CD1c-positive myeloid dendritic cell (primary cell): ENCODE measurements at regions not wholly inside any gene's neighbourhood (a gene's known extent, or its start where the extent isn't known, plus 50 kb on each side); places are given as distances from the start of the nearest gene placed in this dataset.

Experiments
- DNase-seq: peaks from one replicate; pipeline ENCODE4 v3.0.0-alpha.2; 2016; ENCODE audit errors: extremely low spot score

DNA sequence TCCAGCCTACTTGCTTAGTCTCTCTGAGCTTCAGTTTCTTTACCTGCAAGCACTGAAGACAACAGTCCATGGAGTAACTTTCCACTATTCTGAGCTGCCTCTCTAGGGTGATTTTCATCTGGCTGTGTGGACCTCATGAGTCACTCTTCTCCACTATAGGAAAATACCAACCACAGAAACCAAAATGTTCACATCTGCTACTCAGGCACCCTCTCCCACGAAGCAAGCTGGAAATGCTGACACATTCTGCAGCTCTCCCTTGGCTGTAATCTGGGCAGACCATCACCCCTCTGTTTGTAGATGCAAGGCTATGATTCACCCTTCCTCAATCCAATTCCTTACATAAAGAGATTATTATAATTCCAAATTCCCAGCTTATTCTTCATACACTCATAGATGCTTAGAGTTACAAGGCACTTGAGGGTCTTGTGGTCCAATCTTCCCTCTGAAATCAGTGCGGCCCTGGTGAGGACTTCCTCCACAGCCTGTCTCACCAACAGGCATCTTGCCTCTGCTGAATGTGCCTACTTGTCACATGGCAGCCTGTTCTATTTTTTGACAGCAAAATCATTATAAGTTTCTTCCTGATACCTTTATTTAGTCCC lies 97.0 kb upstream of the LNX1 start:
- DNase-seq: no peak

GRCh38 chr4:53686521-53686920 lies 95.2 kb upstream of the LNX1 start:
- no peak for DNase-seq

DNA sequence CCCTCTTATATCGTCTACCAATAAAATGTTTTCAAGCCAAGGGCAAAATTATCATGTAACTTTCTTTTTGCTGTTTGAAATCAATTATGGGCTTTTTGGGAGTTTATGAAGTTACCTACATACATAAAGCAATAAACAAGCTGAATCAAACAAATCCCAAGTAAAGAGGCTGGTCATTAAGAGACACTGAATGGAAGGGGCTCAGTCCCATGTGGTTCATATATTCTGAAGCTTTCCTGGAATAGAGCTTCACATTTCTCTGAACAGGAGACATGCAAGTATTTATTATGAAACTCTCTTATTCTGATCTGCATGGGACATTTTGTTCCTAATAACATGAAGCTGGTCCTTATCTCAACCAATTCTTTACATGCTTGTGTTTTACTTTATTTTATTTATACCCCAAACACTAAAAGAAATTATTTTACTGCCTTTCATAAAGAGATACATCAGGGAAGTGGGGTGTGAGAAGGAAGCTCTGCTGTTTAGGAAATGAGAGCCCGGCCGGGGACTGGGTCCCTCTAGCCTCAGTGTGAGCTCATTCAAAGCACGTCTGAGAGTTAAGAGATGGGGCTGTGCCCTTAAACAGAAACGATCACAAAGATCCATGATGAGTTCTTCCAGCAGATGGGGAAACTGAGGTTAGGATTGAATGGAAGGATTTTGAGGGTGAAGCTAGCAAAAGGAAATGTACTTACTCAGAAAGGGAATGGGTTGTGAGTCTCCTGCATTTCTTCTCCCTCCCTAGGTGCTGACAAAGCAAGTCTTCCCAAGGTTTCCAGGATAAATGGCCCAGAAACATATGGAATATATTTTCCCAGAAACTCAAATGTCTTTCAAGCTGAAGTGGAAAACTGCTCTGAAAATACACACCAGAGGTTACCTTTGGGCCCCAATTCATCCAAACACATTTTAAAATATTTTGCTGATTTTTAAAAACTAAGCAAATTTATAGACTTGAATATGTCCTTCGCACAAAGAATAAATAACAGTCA lies 93.1 kb upstream of the LNX1 start:
- DNase-seq: no peak

DNA sequence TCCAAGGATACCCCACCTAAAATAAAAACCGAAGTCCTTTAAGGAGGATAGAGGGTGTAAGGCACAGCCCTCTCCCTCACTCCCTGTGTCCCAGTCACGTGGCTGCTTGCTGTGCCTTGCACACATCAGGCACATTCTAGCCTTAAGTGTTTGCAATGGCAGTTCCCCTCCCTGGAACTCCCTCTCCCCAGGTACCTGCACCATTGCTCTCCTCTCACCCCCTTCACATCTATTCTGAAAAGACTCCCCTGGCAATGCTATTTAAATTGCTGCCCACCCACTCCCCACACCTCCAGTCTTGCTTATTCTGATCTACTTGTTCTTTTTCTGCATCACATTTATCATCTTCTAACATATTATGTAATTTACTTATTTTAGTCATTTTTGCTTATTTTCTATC lies 91.6 kb upstream of the LNX1 start:
- DNase-seq: no peak

DNA sequence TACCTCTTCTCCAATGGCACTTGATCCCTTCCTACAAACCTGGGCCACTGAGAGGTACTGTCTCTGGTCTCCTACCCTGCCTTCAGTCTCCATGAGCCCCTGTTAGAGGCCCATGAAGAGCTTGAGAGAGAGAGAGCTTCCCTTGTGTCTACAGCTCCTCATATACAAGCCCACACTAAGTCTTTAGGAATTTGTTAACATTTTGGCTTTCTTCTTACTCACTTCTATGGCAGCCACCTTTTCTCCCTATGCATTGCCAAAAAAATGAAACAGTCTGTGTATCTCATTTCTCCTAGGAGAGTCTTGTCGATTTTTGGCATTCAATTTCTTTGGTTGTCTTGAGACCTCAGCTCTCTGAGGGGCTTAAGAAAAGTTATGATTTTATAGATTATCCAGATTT lies 90.9 kb upstream of the LNX1 start:
- no peak for DNase-seq

- no peak for DNase-seq
Measured at GRCh38 chr4:53680598-53680997, 89.3 kb upstream of the LNX1 start.

GRCh38 chr4:53680168-53680567 lies 88.9 kb upstream of the LNX1 start:
- no peak for DNase-seq

DNA sequence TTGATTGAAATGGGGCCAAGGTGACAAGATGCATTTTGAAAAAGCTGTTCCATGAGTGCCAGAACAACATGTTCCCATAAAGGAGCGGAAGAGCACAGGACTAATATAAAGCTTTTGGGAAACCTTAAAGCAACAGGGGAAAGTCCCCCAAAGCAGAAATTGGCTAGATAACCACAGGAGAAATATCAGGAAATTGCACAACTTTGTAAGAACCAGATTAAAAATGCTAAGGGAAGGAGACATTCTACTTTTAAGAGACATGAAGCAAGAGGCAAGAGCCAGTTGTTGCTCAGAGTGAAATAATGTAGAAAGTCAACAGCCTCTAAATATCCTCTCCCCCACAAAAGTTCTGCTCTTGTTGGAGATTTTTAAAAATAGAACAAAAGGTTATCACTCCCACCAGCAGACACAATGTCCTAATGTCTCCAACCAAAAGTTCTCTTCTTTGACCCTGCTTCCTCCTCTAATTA lies 85.2 kb upstream of the LNX1 start:
- peak; percentile 37 for DNase-seq

DNA sequence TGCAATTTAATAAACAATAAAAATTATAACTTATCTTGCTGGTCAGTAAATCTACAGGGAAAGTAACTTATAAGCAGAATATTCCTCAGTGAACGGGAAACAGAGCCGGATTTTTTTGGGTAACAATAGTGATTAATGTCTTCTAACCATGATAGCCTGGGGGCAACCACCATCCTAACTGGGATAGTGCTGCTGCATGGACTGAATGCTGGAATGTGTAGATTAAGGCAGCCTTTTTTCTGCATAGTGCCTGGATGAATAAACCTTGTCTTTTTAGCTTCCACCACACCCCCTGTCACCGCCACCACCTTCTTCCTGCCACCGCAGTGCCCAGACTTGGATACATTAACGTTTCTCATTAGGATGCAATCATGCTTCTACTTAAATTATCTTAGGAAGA lies 83.6 kb upstream of the LNX1 start:
- DNase-seq: no peak

- no peak for DNase-seq
Measured at GRCh38 chr4:53672873-53673272, 81.6 kb upstream of the LNX1 start.

DNA sequence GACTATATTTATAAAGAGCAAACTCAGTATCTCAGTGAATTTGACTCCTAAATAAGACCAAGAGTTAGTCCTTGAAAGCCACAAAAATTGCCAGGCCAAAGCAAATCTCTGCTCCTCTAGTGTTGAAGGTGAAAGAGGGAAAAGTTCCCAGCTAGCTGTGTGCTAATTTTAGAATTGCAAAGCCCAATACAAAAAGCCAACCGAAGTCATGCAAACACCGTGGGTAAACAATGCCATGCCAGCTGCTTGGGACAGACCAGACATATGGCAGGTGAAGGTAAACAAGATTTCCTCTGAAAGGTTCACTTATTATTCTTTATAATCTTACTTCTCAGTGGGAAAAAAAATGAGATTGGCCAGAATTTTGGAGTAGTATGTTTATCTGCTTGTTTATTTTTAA lies 80.5 kb upstream of the LNX1 start:
- no peak for DNase-seq

- no peak for DNase-seq
Measured at GRCh38 chr4:53659737-53660136, 68.5 kb upstream of the LNX1 start.

GRCh38 chr4:53659112-53659511 lies 67.8 kb upstream of the LNX1 start:
- no peak for DNase-seq

- DNase-seq: no peak
Measured at GRCh38 chr4:53658029-53658428, 66.7 kb upstream of the LNX1 start.

DNA sequence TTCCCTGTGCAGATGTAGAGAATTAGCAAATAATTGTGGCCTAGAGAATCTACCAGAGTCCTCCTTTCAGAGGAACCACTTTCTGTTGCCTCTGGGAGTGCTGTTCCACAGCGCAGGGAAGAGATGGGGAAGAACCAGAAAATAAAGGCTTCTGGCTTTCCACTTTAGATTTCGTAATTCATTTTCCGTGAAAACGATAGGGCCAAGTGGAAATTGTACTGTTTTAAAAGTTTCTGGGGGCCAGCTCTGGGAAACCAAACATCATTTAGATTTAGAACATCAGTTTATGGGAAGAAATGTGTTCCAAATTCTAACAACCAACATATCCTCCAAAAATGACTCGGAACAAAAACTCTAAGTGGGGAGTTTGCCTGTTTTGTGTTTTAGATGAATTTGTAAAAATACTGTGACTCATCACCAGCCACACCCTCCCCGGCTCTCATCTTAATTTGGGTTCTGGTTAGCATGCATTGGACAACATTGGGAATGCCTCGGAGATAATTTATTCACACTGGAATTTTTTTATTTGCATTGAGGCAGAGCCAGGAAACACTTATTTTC lies 65.2 kb upstream of the LNX1 start:
- DNase-seq: no peak

DNA sequence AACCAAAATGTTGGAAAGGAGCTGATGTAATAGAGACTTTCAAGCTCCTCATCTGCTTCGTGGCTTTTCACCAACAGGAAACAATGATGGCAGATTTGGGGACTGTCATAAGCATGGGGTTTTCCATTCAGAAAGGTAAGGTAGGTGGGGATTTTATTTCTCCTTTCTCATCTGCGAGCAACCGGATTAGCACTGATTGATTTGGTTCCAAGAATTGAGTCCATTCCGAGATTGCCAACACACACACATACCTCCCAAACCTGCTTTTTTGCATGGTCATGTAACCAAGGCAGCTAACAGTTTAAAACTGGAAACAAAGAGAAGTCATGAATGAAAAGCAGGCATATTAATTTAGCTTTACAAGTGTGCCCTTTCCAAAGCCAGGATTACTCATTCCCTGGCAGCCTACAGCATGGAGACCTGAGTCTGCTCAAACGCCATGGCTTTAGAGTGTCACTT lies 63.0 kb upstream of the LNX1 start:
- DNase-seq: no peak

GRCh38 chr4:53653484-53654053 lies 62.3 kb upstream of the LNX1 start:
- DNase-seq: no peak

GRCh38 chr4:53651156-53651735 lies 60.0 kb upstream of the LNX1 start:
- no peak for DNase-seq

- DNase-seq: no peak
Measured at GRCh38 chr4:53649357-53649756, 58.1 kb upstream of the LNX1 start.

GRCh38 chr4:53647547-53647946 lies 56.3 kb upstream of the LNX1 start:
- no peak for DNase-seq

GRCh38 chr4:53646795-53647194 lies 55.5 kb upstream of the LNX1 start:
- no peak for DNase-seq

DNA sequence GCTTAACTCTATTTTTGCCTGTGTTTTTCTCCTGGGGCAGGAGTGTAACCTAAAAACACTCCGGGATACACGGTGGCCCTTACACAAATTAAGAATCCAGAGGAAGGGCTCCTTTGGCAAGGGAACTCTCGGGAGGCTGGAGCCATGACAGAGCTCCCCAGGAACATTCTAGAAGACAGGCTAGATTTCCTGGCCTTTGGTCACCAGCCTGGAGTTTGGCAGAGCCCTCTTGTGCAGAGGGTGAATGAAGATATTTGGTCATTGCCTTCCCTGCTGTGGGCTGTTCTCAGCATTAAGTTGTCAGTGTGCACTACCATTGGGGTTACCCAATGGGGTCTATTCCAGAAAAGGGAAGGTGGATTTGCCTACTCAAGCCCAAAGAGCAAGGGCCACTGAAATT lies 53.8 kb upstream of the LNX1 start:
- DNase-seq: no peak
